NT2/D1 (cell line): ENCODE measurements at regions not wholly inside any gene's neighbourhood (a gene's known extent, or its start where the extent isn't known, plus 50 kb on each side); places are given as distances from the start of the nearest gene placed in this dataset.

ENCODE experiments used
- YY1 ChIP-seq: IDR thresholded peaks from 2 replicates; pipeline ENCODE4 v1.6.1; 2011; ENCODE audit not compliant: insufficient read length, insufficient read depth
- ZNF274 ChIP-seq: IDR thresholded peaks from 2 replicates; pipeline ENCODE4 v1.6.1; 2011; ENCODE audit warnings: mild to moderate bottlenecking, low read depth, low read length

DNA sequence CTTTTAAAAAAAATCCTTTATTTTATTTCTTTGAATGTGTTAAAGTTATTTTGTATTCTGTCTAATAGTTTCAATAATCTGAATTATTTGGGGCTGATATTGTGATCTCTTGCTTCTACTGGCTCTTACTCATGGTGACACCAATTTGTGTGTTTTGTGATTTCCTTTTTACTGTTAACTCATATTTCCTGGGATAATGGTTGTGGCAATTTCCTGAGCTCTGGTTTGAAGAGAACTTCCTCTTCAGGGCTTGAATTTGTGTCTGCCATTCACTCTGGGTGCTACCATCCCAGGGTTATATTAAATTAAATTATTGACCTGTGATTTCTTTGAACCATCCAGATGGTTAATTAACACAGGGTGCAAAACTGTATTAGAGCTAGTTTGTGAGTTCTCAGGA, 60.4 kb upstream of the RNF7 start:
- TF ChIP-seq YY1: no peak
- no peak for TF ChIP-seq ZNF274
